Stimulated activated naive CD4-positive, alpha-beta T cell treated with Interleukin-2 at 50 U/mL for 16 hours (primary cell): ENCODE measurements at regions not wholly inside any gene's neighbourhood (a gene's known extent, or its start where the extent isn't known, plus 50 kb on each side); places are given as distances from the start of the nearest gene placed in this dataset.

Experiments
- DNase-seq: peaks from one replicate; lab custom pipeline; 2025; lab: John Stamatoyannopoulos, UW

DNA sequence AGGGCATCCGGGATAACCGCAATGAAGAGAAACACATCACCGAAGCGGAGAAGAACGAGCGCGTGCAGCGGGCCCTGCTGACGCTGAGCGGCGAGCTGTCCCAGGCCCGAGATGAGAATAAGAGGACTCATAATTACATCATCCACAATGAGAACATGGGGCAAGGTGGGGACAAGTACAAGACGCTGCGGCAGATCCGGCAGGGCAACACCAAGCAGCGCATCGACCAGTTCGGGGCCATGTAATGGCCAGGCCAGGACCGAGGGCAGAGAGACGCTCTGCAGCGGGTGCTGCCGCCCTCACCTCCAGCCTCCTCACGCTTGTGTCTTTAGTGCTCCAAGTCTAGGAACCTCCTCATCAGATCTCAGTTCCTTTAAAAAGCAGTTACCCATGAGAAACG, 863.7 kb upstream of the ALCAM start:
- DNase-seq, result no peak

DNA sequence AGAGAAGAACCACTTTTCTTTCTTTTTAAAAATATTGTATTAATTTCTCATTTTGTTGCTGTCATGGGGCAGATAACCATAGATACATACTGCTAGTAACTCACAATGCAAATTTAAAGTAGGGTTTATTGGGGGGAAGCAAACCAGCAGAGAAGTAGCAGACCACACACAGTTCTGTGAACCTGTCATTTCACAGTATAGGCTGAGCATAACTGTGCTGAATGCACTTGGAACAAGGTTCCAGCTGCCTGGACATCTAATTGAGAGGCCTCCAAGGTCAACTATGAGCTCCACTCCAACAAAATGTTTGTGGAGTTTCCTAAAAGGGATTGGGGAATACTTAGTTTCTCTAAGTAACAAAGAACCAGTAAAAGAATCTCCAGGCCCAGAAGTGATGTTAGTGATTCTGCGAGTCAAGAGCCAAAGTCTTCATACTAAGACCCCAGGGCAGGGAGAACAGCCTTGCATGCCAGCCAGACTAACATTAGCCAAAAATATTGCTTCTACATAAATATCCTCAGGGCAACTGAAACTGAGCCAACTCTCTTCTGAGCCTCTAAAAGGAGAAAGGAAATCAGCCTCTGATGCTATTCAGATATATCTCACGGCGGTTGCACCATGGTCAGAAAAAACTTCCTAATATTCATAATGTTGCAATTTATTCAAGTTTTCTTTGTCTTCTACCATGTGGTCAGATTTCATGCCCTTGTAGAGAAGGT, 856.4 kb upstream of the ALCAM start:
- no peak for DNase-seq

DNA sequence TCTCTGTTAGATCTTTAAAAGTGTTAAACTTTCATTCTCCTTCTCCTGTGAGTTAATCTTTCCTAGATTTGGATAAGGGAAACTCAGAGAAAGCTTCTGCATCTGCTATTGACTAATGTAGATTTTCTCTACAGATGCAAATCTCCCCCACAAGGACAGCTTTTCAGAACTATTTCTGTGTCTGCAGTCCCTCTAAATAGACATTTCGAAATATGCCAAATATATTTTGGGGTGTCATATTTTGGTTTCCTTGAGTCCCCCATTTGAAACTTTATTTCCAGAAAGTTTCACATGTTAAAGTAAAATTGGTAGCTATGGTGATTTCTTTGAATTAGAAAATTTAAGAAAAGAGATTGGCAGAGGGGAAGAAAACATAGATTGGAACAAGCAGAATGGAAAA, 852.3 kb upstream of the ALCAM start:
- no peak for DNase-seq

DNA sequence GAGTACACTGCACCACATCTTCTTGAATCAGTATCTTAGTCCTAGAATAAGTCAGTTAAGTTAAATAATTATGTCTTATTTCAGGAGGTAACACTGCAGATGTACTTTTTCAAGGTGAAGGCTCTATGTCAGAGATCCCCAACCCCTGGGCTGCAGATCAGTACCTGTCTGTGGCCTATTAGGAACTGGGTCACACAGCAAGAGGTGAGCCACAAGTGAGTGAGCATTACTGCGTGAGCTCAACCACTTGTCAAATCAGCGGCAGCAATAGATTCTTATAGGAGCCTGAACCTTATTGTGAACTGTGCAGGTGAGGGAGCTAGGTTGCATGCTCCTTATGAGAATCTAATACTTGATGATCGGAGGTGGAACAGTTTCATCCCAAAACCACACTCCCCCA, 851.9 kb upstream of the ALCAM start:
- DNase-seq, result no peak

DNA sequence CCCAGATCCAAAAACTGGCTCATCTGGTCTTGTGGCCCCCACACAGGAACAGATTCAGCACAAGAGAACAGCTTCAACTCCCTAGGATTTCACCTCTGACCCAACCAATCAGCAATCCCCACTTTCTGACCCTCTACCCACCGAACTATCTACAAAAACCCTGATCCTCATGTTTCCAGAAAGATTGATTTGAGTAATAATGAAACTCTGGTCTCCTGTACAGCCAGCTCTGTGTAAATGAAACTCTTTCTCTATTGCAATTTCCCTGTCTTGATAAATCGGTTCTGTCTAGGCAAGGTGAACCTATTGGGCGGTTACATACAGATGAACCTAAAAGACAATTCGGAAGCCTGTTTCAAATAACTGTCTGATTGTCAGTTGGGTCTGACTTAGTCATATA, 847.6 kb upstream of the ALCAM start:
- DNase-seq, result no peak

DNA sequence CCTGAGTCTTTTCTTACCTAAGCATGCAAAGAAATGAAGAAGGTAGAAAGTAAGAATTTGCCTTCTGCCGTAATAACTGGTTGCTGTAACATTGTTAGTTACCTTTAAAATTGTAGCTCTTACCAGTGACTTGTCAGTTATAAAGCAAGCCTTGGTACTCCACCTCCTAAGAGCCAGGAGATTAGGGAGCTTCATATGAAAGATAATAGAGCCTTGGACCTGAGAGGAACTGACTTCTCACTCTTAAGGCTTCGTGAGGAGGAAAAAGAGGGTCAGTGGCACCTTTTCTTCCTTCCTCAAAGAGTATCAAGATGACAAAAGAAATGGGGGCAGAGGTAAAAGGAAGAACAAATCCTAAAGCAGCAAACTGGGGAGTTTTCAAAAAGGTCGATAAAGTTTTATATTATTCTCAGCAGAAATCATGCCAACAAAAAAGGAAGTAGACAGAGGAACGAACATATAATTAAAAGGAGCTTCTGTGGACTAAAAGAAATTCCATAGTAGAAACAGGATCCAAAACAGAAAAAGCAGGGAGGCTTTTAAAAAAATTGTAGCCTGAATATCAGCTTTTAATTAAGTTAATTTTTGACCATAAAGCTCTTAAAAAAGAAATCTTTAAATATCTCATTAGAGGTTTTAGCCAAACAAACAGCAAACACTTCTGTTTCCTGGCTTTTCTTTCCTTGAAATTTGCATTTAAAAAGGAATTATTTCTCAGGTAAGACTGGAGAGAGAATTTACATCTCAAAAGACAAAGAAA, 847.1 kb upstream of the ALCAM start:
- DNase-seq, result no peak

DNA sequence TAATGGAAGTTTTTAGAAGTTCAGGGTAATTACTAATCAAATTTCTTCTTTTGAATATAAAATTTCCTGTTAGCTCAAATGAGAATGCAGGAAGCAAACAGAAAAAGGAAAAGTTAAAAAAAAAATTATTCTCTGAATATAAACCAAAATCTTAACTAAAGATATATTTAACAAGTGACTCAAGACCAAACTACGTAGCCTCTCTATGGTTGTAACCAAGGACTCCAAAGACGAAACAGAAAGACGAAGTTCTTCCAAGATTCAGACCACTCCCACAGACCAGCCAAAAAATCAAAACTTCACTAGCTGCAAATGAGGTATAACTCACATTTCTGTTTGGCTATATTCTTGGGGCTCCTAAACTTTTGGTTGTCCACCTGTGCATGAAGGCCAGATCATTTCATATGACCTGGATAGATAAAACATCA, 846.5 kb upstream of the ALCAM start:
- no peak for DNase-seq

DNA sequence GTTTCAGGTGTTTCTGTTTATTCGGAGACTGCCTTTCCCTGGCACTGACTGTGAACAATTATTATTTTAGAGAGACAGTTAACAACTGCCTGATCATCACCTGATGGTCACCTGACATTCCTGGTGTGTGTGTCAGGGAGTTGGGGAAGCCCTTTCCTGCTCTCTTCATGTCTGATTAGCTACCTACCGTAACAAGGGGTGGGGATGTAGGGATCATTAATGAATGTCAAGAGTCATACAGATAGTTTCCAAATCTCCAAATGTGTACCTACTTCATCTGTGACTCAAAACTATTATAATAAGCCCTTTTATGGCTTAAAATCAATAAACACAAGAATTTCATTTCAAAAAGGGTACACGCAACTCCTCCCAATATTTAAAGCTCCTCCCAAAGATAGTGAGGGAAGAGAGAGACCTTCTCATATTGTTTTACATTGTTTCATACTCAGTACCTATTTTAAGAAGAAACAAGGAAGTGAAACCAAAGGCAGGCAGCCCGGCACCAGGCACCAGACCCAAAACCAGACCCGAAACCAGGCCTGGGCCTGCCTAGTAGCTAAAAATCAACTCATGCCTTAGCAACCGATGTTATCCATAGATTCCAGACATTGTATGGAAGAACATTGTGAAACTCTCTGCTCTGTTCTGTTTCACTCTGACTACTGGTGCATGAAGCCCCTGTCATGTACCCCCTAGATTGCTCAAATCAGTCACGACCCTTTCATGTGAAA, 844.9 kb upstream of the ALCAM start:
- DNase-seq, result no peak

DNA sequence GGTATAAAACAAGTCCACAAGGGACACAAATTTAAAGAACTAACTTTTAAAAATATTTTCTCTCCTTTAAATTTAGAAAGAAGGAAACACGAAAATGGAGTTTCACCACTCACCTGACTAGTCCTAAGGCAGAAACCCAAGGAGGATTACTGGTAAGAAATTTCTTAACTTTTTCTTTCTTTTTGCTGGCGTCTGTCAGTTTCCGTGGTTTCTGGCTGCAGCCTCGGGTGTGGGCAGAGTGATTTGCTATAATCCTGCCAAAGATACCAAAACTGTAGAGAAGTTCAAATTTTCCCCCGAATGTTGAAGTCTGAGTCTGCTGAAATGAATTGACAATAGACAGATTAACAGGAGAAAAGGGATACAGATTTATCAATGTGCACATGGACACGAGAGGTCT, 843.6 kb upstream of the ALCAM start:
- DNase-seq, result no peak

DNA sequence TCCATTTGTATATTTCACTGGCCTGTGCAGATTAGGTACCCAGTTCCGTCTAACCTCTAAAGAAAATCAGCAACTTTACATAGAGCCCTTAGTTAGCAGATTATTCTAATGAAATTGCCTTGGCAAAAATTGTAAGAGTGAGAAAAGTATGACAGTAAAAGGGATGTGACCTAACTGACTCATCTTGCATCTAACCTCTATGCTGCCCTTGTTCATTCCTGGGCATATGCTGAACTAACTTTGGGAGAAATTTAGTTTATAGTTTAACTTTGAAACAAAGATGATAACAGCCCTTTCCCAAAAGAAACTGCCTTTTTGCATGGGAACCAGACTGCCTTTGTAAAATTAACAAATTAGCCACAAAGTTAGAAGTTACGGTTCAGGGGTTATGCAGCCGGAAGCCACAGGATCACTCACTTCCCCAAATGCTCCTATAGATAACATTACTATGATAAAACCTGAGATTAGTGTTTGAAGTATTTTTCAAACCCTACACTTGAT, 839.8 kb upstream of the ALCAM start:
- no peak for DNase-seq

DNA sequence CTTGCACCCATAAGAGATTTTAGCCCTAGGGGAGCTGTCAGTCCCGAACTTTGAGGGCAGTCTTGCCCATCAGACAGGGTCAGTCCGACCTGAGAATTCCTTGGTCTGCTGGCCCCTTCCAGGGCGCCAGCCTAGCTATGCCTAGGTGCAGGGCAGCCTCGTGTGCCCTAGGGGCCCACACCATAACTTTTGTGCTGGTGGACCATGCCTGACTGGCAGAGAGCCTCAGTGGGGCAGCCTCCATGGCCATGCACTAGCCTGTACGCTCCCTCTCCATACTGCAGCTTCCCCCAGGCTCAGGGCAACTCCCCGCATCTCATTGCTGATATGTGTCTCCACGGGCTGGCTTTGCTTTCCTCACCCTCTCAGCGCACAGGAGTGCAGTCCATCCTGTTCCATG, 835.8 kb upstream of the ALCAM start:
- no peak for DNase-seq

DNA sequence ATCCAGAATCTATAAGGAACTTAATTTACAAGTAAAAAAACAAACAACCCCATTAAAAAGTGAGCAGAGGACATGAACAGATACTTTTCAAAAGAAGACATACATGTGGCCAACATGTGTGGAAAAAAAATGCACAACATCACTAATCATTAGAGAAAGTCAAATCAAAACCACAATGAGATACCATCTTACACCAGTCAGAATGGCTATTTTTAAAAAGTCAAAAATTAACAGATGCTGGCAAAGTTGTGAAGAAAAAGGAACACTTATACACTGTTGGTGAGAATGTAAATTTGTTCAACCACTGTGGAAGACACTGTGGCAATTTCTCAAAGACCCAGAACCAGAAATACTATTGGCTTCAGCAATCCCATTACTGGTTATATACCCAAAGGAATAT, 830.0 kb upstream of the ALCAM start:
- DNase-seq, result no peak

DNA sequence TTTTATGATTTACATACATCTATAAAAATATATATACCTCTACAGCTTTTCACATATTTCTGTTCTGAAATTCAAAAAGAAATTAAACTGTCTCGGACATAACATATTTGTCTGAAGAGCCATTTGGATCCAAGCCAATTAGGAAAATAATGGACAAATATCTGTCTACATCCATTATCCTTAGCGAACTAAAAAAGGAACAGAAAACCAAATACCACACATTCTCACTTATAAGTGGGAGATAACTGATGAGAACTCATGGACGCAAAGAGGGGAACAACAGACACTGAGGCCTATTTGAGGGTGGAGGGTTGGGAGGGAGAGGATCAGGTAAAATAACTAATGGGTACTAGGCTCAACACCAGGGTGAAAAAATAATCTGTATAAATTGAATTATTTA, 829.4 kb upstream of the ALCAM start:
- DNase-seq, result no peak

DNA sequence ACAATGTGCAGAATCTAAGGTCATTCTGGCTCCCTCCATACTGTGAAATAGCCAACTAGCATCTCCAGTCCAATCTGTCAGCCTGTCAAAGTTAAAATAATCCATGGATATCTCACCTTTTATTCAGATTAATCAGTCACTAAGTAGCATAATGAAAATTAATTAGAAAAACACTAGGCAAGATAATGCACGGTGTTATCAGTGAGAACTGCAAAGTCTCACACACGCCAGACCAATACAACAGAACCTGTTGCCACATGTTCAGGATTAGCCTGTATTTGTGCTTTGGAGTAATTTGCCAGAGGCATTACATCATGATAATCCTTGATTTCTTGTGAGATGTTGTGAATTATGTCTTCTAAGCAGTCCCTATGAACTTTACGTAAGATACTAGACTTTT, 820.4 kb upstream of the ALCAM start:
- DNase-seq, result no peak

DNA sequence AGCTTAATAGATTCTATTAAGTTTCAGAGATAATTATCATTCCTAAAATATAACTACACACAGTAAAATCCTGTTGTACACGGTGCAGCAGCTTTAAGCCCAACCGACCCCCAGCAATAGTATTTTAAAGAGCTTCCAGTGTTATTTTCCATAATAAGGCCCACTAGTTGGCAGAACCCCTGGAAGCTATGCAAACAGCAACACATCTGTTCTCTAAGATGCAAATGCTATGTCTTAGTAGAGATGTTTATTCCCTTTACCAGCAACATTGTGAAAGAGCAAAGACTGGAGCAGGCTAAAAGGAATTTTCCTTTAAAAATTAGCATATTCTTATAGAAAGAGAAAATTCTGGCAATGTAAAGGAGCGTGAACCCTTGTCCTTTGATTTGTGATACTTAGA, 819.7 kb upstream of the ALCAM start:
- no peak for DNase-seq

DNA sequence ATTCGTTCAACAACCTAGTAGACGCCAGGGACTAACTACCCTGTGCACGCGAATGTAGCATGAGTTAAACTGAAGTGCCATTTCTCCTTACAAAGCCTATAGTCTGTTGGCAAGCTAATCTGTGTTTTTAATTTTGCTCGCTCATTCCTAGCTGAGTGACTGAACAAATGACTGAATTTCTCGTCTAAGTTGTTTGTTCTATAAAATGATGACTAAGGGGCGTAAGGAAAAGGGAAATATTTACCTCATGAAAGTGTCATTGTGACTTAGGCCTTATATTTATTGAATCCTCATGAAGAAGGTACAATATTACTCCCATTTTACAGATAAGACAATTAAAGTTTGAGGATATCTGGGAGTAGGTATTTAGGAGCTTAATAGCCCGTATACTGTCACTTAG, 818.3 kb upstream of the ALCAM start:
- no peak for DNase-seq

DNA sequence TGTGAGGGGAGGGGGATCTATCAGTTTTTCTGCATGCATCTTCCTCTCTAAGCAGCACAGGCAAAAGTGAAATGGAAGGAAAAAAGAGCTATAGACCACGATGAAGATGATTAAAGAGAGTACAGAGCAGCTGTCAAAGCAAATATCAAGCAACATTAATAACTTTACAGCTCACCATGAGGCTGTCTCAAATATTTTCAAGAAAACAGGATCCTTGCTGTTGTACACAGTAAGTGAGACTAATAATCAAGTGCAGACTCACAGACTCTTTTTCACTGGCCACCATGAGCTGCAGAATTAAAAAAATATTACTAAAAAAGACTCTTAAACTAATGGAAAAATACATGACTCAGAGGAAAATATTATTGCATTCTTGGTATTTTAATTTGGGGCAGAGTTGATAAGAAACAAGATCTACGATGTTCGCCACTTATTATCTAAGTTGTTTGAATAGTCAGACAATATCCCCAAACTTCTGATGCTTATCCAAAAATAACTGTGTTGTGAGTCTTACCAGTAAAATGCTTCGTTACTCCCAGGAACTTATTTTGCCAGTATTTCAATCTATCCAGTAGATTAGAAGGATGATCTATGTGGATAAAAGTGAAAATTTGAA, 817.5 kb upstream of the ALCAM start:
- DNase-seq, result no peak

DNA sequence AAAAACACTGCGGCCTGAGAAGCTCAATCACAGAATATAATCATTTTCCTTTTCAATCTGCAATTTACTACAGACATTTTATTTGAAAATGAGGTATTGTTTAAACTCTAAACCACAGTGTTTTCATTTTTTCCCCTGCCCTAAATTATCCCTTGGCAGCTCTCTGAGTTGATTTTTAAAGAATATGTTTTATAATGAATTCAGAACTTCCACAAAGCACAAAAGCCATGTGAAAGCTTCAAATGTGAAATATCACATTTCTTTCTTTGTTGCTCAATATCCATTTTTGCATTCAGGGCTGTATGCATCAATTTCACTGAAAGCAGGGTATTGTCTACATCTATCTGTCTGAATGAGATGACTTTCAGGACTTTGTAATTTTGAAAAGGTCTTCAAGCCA, 813.6 kb upstream of the ALCAM start:
- no peak for DNase-seq

DNA sequence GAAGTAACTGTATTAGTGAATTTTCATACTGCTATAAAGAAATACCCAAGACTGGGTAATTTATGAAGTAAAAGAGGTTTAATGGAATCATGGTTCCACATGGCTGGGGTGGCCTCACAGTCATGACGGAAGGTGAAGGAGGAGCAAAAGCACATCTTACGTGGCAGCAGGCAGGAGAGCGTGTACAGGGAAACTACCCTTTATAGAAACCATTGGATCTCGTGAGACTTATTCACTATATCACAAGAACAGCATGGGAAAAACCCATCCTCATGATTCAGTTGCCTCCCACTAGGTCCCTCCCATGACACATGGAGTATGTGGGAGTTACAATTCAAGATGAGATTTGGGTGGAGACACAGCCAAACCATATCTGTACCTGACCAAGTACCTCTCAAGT, 812.3 kb upstream of the ALCAM start:
- no peak for DNase-seq

DNA sequence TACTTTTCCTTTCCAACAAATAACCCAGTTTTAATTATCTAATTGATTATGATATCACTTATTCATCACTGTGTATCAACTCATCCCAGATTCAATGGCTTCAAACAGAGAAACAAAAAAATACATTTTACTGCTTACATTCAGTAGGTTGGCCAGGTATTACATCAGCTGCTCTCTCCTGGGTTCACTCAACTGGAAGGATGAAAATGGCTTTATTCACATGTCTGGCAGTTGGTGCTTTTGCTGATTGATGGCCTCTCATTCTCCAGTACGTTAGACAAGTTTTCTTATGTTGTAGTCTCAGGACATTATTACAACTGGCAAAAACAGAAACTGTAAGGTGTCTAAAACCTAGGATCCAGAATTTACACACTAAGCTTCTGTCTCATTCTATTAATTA, 811.0 kb upstream of the ALCAM start:
- DNase-seq, result no peak

DNA sequence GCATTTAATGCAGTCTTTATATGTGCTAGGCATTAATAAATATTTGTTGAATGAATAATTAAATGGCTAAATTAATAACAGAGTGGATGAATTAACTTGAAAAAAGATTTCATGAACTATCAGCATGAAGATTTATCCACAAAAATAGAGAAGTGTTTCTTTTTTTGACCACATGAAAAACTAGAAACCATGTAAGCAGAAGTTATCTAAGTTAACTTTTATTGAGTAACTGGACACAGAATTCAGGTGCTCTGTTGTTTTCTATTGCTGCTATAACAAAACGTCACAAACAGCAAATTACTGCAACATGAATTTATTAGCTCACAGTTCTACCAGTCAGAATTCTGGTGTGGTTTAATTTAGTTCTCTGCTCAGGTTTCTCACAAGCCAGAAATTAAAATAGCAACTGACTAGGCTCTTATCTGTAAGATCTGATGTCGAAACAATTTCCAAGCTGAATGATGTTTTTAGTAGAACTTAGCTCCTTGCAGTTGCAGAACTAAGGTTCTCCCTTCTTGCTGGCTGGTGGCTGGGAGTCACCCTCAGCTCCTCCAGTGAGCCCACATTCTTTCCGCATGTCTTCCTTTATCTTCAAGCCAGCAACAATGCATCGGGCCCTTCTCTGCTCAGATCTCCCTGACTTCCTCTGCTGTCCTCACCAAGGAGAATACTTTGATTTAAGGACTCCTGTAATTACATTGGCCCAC, 810.2 kb upstream of the ALCAM start:
- no peak for DNase-seq

DNA sequence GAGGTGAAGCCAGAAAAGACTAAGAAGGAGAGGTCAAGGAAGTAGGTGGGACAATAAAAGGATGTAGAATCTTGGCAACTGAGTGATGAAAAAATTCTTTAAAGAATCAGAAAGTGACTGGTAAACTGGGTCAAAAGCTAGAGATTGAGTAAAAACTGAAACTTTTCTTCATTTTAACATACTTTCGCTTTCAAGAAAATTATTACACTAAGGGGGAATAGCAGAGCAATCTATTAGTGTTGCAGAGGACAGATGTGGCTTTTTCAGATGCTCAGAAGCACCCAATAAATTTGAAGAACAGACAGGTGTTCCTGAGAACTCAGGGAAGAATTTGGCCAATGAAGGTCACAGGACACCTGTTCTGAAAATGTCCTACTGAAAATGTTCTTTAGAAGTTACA, 805.4 kb upstream of the ALCAM start:
- no peak for DNase-seq
